Activated gamma-delta T cell treated with Interleukin-2 at 50 U/mL for 16 hours (primary cell): ENCODE measurements at regions not wholly inside any gene's neighbourhood (a gene's known extent, or its start where the extent isn't known, plus 50 kb on each side); places are given as distances from the start of the nearest gene placed in this dataset.

ENCODE experiments used
- DNase-seq: peaks from one replicate; pipeline ENCODE4 v3.0.0-alpha.2; 2020

- DNase-seq, result no peak
Observed at GRCh38 chrX:79300856-79301255, 66.3 kb downstream of the ITM2A start.

- DNase-seq, result no peak
Observed at GRCh38 chrX:79290596-79290995, 76.5 kb downstream of the ITM2A start.

- no peak for DNase-seq
Observed at GRCh38 chrX:79288733-79289132, 78.4 kb downstream of the ITM2A start.

- no peak for DNase-seq
Observed at GRCh38 chrX:79287724-79288123, 79.4 kb downstream of the ITM2A start.

- DNase-seq, result no peak
Observed at GRCh38 chrX:79281775-79282174, 85.4 kb downstream of the ITM2A start.

GRCh38 chrX:79270401-79270800 lies 96.7 kb downstream of the ITM2A start:
- DNase-seq, result peak; percentile 64

- DNase-seq, result no peak
Observed at GRCh38 chrX:79268788-79269187, 98.3 kb downstream of the ITM2A start.

- DNase-seq, result no peak
Observed at GRCh38 chrX:79266702-79267101, 100.4 kb downstream of the ITM2A start.

GRCh38 chrX:79263550-79263949 lies 103.6 kb downstream of the ITM2A start:
- no peak for DNase-seq

GRCh38 chrX:79259073-79259689 lies 108.0 kb downstream of the ITM2A start:
- peak; percentile 44 for DNase-seq

GRCh38 chrX:79243691-79244090 lies 99.2 kb downstream of the GPR174 start:
- DNase-seq, result no peak

- no peak for DNase-seq
Observed at GRCh38 chrX:79235899-79236298, 91.4 kb downstream of the GPR174 start.

- DNase-seq, result no peak
Observed at GRCh38 chrX:79231662-79232061, 87.2 kb downstream of the GPR174 start.
